Cardiac muscle cell (in vitro differentiated cells and primary cell): ENCODE measurements at regions not wholly inside any gene's neighbourhood (a gene's known extent, or its start where the extent isn't known, plus 50 kb on each side); places are given as distances from the start of the nearest gene placed in this dataset.
"Not testable (repeated sequence)": the region's sequence is repeated elsewhere in the genome, so short reads cannot be mapped to it uniquely, and the experiment has no call there.

Source experiments
- DNase-seq, 2 donors: peaks; one replicate each; pipeline versions ENCODE4 v3.0.0 to v3.0.0-alpha.2; 2010 to 2017; ENCODE audit warnings: low read depth in 1 of 2, low spot score in 1 of 2
- H3K27ac ChIP-seq: fragments of 200-600 bp; sonication (generic); 2 replicates; pipeline ENCODE4 v1.5.1; 2016
- H3K27me3 ChIP-seq: fragments of 200-600 bp; sonication (generic); 2 replicates; pipeline ENCODE4 v1.6.0; 2016; ENCODE audit warnings: control low read depth
- H3K36me3 ChIP-seq: fragments of 200-600 bp; sonication (generic); 2 replicates; pipeline ENCODE4 v1.5.1; 2016; ENCODE audit warnings: control low read depth
- H3K4me1 ChIP-seq: fragments of 200-600 bp; sonication (generic); 2 replicates; pipeline ENCODE4 v1.8.1; 2017; ENCODE audit warnings: low read depth, mild to moderate bottlenecking, mixed run types
- H3K4me3 ChIP-seq: fragments of 200-600 bp; sonication (generic); 2 replicates; pipeline ENCODE4 v1.5.1; 2016; ENCODE audit warnings: mild to moderate bottlenecking
- H3K9me3 ChIP-seq: fragments of 200-600 bp; sonication (generic); 2 replicates; pipeline ENCODE4 v1.5.1; 2017; ENCODE audit warnings: low read depth, mild to moderate bottlenecking, control low read depth
- CTCF ChIP-seq: IDR thresholded peaks from 2 replicates; pipeline ENCODE4 v1.5.1; 2012; ENCODE audit warnings: low read depth, mild to moderate bottlenecking, low read length

DNA sequence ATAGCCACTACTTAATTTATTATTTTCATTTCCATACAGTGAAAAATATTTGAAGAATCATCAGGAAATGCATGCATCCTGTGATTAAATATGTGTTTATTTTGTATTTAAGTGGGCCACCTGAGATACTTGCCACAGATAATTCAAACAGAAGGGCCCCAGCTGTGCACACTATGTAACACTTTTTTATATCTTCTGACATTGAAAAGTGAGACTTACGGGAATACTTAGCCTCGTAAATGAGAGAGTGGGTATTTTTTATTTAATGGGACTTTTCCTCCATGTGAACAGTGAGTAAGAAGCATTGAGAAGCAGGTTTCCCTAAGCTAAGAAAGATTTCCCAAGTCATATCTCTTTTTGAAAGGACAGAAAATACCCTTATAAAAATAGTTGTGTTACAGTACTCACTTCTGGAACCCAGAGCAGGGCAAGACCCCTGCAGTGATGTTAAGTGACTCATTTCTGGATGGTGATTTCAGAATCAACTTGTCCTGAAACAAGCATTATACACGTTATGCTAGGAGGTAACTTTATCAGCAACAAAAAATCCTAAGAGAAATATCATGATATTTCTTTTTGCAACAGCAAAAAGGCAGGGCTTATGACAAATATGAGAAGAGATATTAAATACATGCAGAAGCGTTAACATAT is 478.1 kb upstream of the CHORDC1 start:
- H3K27ac ChIP-seq = no peak overlapping the region
- no peak overlapping the region for H3K4me3 ChIP-seq
- no peaks in the 10 kb centered on the region for H3K9me3 ChIP-seq
- no peaks in the 10 kb centered on the region for H3K36me3 ChIP-seq
- no peak for DNase-seq
- no peaks in the 10 kb centered on the region for H3K27me3 ChIP-seq
- H3K4me1 ChIP-seq = peaks cover 7% of the 10 kb centered on the region
- no peak for TF ChIP-seq CTCF

GRCh38 chr11:90699791-90700400 is 477.0 kb upstream of the CHORDC1 start:
- Histone ChIP-seq H3K9me3 (no peaks in the 10 kb centered on the region), H3K4me3 (no peak overlapping the region), H3K36me3 (no peaks in the 10 kb centered on the region), H3K4me1 (peaks cover 7% of the 10 kb centered on the region), H3K27me3 (no peaks in the 10 kb centered on the region), H3K27ac (no peak overlapping the region)
- no peak for TF ChIP-seq CTCF
- no peak for DNase-seq

GRCh38 chr11:90698238-90698637 is 475.4 kb upstream of the CHORDC1 start:
- H3K27me3 ChIP-seq = no peaks in the 10 kb centered on the region
- no peak overlapping the region for H3K27ac ChIP-seq
- H3K36me3 ChIP-seq = no peaks in the 10 kb centered on the region
- no peak for TF ChIP-seq CTCF
- H3K4me3 ChIP-seq = no peak overlapping the region
- peaks cover 7% of the 10 kb centered on the region for H3K4me1 ChIP-seq
- H3K9me3 ChIP-seq = no peaks in the 10 kb centered on the region
- DNase-seq = no peak

DNA sequence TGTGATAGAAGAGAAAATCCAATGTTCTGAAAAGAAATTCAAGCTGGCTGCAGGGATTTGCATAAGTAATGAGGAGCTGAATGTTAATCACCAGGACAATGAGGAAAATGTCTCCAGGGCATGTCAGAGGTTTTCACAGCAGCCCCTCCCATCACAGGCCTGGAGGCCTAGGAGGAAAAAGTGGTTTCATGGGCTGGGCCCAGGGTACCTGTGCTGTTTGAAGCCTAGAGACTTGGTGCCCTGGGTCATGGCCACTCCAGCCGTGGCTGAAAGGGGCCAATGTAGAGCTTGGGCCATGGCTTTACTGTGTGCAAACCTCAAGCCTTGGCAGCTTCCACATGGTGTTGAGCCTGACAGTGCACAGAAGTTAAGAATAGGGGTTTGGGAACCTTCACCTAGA is 452.6 kb upstream of the CHORDC1 start:
- not testable (repeated sequence) for DNase-seq, H3K9me3 ChIP-seq, H3K4me3 ChIP-seq, H3K27ac ChIP-seq, H3K36me3 ChIP-seq, H3K27me3 ChIP-seq
- H3K4me1 ChIP-seq = peaks cover 13% of the 10 kb centered on the region

GRCh38 chr11:90669094-90669493 is 446.2 kb upstream of the CHORDC1 start:
- H3K4me3 ChIP-seq = no peak overlapping the region
- DNase-seq = no peak
- H3K36me3 ChIP-seq = no peaks in the 10 kb centered on the region
- H3K27ac ChIP-seq = no peak overlapping the region
- no peaks in the 10 kb centered on the region for H3K27me3 ChIP-seq
- H3K4me1 ChIP-seq = peaks cover 13% of the 10 kb centered on the region
- H3K9me3 ChIP-seq = no peaks in the 10 kb centered on the region
- TF ChIP-seq CTCF = no peak

DNA sequence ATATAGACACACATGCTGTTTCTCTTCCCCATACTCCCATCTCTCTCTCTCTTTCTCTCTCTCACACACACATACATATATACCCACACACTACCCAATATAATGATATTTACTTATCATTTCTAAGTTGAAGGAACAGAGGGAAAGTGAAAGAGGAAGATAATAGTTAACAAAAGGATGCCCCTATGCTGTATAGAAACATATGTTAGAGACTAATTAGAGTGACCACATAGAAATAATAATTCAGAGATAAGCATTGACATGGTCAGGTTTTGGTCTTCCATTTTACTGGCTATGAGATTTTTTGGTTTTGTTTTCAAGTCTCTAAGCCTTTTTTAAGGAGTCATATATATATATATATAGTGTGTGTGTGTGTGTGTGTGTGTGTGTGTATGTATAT is 445.7 kb upstream of the CHORDC1 start:
- H3K9me3 ChIP-seq = no peaks in the 10 kb centered on the region
- H3K36me3 ChIP-seq = no peaks in the 10 kb centered on the region
- no peak for TF ChIP-seq CTCF
- H3K4me1 ChIP-seq = peaks cover 13% of the 10 kb centered on the region
- no peaks in the 10 kb centered on the region for H3K27me3 ChIP-seq
- DNase-seq = no peak
- no peak overlapping the region for H3K4me3 ChIP-seq
- no peak overlapping the region for H3K27ac ChIP-seq
